AG10803 (cell line): ENCODE measurements at regions not wholly inside any gene's neighbourhood (a gene's known extent, or its start where the extent isn't known, plus 50 kb on each side); places are given as distances from the start of the nearest gene placed in this dataset.
A peak's percentile ranks its signal among the peaks of the same experiment; 100 is the strongest.

Experiments
- DNase-seq: peaks from one replicate; pipeline ENCODE4 v3.0.0; 2010; ENCODE audit warnings: low read depth
- H3K4me3 ChIP-seq: 2 replicates; pipeline ENCODE4 v1.5.1; 2011; ENCODE audit warnings: mild to moderate bottlenecking, low read length, control low read depth
- CTCF ChIP-seq: conservative IDR thresholded peaks from 2 replicates; pipeline ENCODE4 v1.5.1; 2011; ENCODE audit warnings: mild to moderate bottlenecking, low read length, control low read depth, inconsistent platforms

DNA sequence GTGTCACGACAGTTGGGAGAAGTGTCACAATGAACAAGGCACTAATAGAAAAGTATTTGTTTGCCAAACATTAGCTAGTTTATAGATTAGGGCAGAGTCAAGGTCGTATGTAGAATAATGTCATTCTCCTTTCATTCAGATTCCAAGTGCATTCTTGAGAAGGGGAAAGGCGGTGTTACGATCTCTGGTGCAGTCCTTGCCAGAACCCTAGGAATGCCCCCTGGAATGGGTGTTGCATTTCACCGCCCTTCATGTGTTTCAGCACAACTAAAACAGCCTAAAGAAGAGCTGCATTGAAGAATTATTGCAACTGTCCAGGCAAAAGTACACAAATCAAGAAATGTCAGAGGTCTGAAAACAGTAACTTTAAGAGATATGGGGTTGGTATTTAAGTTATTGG lies 721.0 kb upstream of the WWC1 start:
- H3K4me3 ChIP-seq, result no peak overlapping the region
- no peak for TF ChIP-seq CTCF
- DNase-seq, result no peak

- TF ChIP-seq CTCF, result no peak
- no peak overlapping the region for H3K4me3 ChIP-seq
- no peak for DNase-seq
Measured at GRCh38 chr5:167571824-167572223, 719.6 kb upstream of the WWC1 start.

DNA sequence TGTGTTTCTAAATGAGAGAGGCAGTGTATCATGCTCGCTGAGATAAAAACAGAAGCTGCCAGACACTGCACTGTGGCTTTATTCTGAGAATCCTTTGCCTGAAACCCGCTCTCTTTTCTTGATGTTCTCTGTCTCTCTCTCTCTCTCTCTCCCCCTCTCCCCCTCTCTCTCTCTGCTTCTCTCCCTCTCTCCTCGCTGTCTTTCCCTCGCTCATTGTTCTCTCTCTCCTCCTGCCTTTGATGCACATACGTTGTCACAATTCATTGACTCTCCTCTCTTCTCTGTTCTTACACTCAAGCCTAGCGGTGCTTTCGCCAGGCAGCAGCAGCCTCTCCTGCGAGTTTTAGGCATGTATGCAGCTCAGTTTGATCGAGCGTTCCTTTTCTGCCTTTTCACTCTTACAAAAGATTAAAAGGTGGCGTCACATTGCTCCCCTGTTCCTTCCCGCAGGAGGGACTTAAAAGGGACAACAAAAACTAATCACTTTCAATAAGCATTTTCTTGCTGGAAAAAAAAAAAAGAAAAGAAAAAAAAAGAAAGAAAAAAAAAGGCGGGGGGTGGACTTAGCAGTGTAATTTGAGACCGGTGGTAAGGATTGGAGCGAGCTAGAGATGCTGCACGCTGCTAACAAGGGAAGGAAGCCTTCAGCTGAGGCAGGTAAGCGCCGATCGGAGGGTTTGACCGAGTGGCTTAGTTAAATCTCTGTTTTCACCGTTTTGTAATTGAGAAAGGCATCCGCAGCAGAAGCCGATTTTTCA lies 717.9 kb upstream of the WWC1 start:
- TF ChIP-seq CTCF, result peak; percentile 26; the same call in 1 of the 2 replicates
- DNase-seq, result peak; percentile 74
- H3K4me3 ChIP-seq, result peak overlapping the region; percentile 62

- no peak for TF ChIP-seq CTCF
- no peak for DNase-seq
- peak overlapping the region; percentile 62 for H3K4me3 ChIP-seq
Measured at GRCh38 chr5:167574464-167574863, 717.0 kb upstream of the WWC1 start.

GRCh38 chr5:167575330-167575729 lies 716.1 kb upstream of the WWC1 start:
- no peak for DNase-seq
- peak overlapping the region; percentile 62 for H3K4me3 ChIP-seq
- TF ChIP-seq CTCF, result no peak

DNA sequence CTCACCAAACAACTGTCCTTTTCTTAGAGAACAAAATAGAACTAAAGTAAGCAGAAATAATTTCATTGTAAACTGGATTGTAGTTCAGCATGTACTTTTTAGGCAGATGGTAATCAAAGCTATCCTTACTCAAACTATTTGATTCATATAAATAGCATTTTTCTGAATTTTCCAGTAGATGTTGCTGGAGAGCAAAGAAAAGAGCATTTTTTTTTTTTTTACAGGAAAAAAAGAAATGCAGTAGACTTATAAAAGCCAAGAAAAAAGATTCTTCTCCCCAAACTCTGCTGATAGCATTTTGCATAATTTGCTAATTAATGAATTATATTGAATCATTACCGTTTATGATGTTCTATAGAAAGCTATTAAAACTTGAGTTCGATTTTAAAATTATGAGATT lies 715.3 kb upstream of the WWC1 start:
- H3K4me3 ChIP-seq, result peak overlapping the region; percentile 62
- peak; percentile 37 for DNase-seq
- peak; percentile 52 for TF ChIP-seq CTCF

GRCh38 chr5:167576897-167577296 lies 714.5 kb upstream of the WWC1 start:
- no peak for DNase-seq
- TF ChIP-seq CTCF, result no peak
- peak overlapping the region; percentile 62 for H3K4me3 ChIP-seq
